H1 (cell line): ENCODE measurements at regions not wholly inside any gene's neighbourhood (a gene's known extent, or its start where the extent isn't known, plus 50 kb on each side); places are given as distances from the start of the nearest gene placed in this dataset.

ENCODE experiments used
- CTCF ChIA-PET: fragments of 300-600 bp; sonication (Branson Sonifier 250); formaldehyde crosslinking; loops from one replicate; lab custom pipeline; 2021; ENCODE audit not compliant: partially characterized antibody; lab: Charles Lee
- POLR2A ChIA-PET: fragments of 300-600 bp; sonication (Branson Sonifier 250); formaldehyde crosslinking; loops from one replicate; lab custom pipeline; 2021; ENCODE audit warnings: inconsistent platforms; ENCODE audit not compliant: partially characterized antibody; lab: Charles Lee
- DNase-seq, 2 experiments: peaks; one replicate each; pipeline versions ENCODE4 v3.0.0 to v3.0.0-alpha.2; 2010 to 2022; ENCODE audit warnings: low spot score in 2 of 2, low read depth in 1 of 2, mixed read lengths in 1 of 2
- FAIRE-seq: peaks from 2 replicates; lab custom pipeline; 2011; peaks lifted over from hg19 to GRCh38; lab: Jason Lieb, UNC
- H2AFZ ChIP-seq: 2 replicates; pipeline ENCODE4 v1.8.1; 2012; ENCODE audit warnings: low read length, inconsistent platforms
- H2AK5ac ChIP-seq: 2 replicates; pipeline ENCODE4 v1.6.1; 2013; ENCODE audit warnings: low read depth, low read length
- H2BK120ac ChIP-seq: replicated peaks from 2 replicates; pipeline ENCODE3; 2013; ENCODE audit warnings: low read depth, low read length, inconsistent platforms
- H2BK12ac ChIP-seq: 2 replicates; pipeline ENCODE4 v1.6.1; 2013; ENCODE audit warnings: low read depth, low read length
- H2BK15ac ChIP-seq: 2 replicates; pipeline ENCODE4 v1.6.1; 2013; ENCODE audit warnings: low read length
- H2BK20ac ChIP-seq: 2 replicates; pipeline ENCODE4 v1.6.1; 2013; ENCODE audit warnings: low read length
- H2BK5ac ChIP-seq: 2 replicates; pipeline ENCODE4 v1.6.1; 2013; ENCODE audit warnings: low read depth, low read length
- H3K14ac ChIP-seq: 2 replicates; pipeline ENCODE4 v1.6.1; 2013; ENCODE audit warnings: inconsistent platforms; ENCODE audit not compliant: insufficient read length
- H3K18ac ChIP-seq: 2 replicates; pipeline ENCODE4 v1.6.1; 2013; ENCODE audit warnings: low read length; ENCODE audit errors: extremely low read depth
- H3K23ac ChIP-seq: 2 replicates; pipeline ENCODE4 v1.6.1; 2013; ENCODE audit warnings: inconsistent platforms; ENCODE audit not compliant: insufficient read length
- H3K23me2 ChIP-seq: 2 replicates; pipeline ENCODE4 v1.6.1; 2013; ENCODE audit warnings: low read depth, low read length
- H3K27ac ChIP-seq: 2 replicates; pipeline ENCODE4 v1.6.1; 2011; ENCODE audit warnings: low read depth, low read length, inconsistent platforms
- H3K27me3 ChIP-seq, 4 experiments: replicated peaks in 1 of 4; 1 replicate in 1 of 4; 2 replicates in 3 of 4; pipeline versions ENCODE4 v1.6.1 to v1.8.1; 2011 to 2013; ENCODE audit warnings: low read length in 3 of 4, mild to moderate bottlenecking in 3 of 4, inconsistent platforms in 2 of 4, mixed read lengths in 2 of 4, moderate library complexity in 1 of 4; ENCODE audit not compliant: control insufficient read depth in 3 of 4, insufficient read depth in 3 of 4; ENCODE audit errors: extremely low read depth in 1 of 4
- H3K36me3 ChIP-seq, 4 experiments: 2 replicates each; pipeline versions ENCODE4 v1.6.1 to v1.8.1; 2011 to 2013; ENCODE audit warnings: mild to moderate bottlenecking in 4 of 4, low read length in 3 of 4, moderate library complexity in 2 of 4, control low read depth in 1 of 4, inconsistent platforms in 1 of 4; ENCODE audit not compliant: insufficient read depth in 4 of 4, control insufficient read depth in 2 of 4
- H3K4ac ChIP-seq: replicated peaks from 2 replicates; pipeline ENCODE3; 2013; ENCODE audit warnings: low read length, low read depth, mixed read lengths, inconsistent platforms; ENCODE audit not compliant: insufficient read length
- H3K4me1 ChIP-seq, 4 experiments: replicated peaks in 1 of 4; 1 replicate in 1 of 4; 2 replicates in 3 of 4; pipeline versions ENCODE4 v1.6.1 to v1.8.1; 2011 to 2013; ENCODE audit warnings: low read length in 3 of 4, inconsistent platforms in 2 of 4, mixed read lengths in 1 of 4; ENCODE audit not compliant: insufficient read depth in 4 of 4, control insufficient read depth in 3 of 4
- H3K4me2 ChIP-seq, 2 experiments: 2 replicates each; pipeline versions ENCODE4 v1.6.1 to v1.8.1; 2011 to 2013; ENCODE audit warnings: low read depth in 2 of 2, low read length in 2 of 2, control low read depth in 1 of 2, inconsistent platforms in 1 of 2, mild to moderate bottlenecking in 1 of 2; ENCODE audit not compliant: insufficient read depth in 1 of 2
- H3K4me3 ChIP-seq, 4 experiments: fragments of 200-600, 300-600 bp in 1 of 4; sonication (generic), shearing (Covaris generic), sonication (Bioruptor Twin) in 1 of 4; 2 replicates each; pipeline versions ENCODE4 v1.5.1 to v1.8.1; 2011 to 2016; ENCODE audit warnings: low read length in 4 of 4, low read depth in 3 of 4, control low read depth in 2 of 4, inconsistent platforms in 2 of 4, mild to moderate bottlenecking in 2 of 4, mixed read lengths in 1 of 4, moderate library complexity in 1 of 4; ENCODE audit not compliant: insufficient read depth in 2 of 4; ENCODE audit errors: extremely low read depth in 1 of 4
- H3K56ac ChIP-seq: replicated peaks from 2 replicates; pipeline ENCODE3; 2013; ENCODE audit warnings: low read depth, mild to moderate bottlenecking, mixed read lengths, low read length, inconsistent platforms; ENCODE audit not compliant: insufficient read length
- H3K79me1 ChIP-seq: 2 replicates; pipeline ENCODE4 v1.6.1; 2013; ENCODE audit warnings: low read depth, low read length, control low read depth
- H3K79me2 ChIP-seq, 2 experiments: 2 replicates each; pipeline versions ENCODE4 v1.6.1 to v1.8.1; 2012 to 2013; ENCODE audit warnings: low read length in 2 of 2, mild to moderate bottlenecking in 2 of 2, inconsistent platforms in 1 of 2; ENCODE audit not compliant: insufficient read depth in 2 of 2, control insufficient read depth in 1 of 2
- H3K9ac ChIP-seq, 4 experiments: replicated peaks in 1 of 4; 1 replicate in 1 of 4; 2 replicates in 3 of 4; pipeline versions ENCODE4 v1.6.1 to v1.8.1; 2011 to 2013; ENCODE audit warnings: low read depth in 3 of 4, low read length in 3 of 4, control low read depth in 2 of 4, mild to moderate bottlenecking in 2 of 4, moderate library complexity in 2 of 4, inconsistent platforms in 1 of 4; ENCODE audit errors: extremely low read depth in 1 of 4
- H3K9me3 ChIP-seq, 2 experiments: 2 replicates each; pipeline versions ENCODE4 v1.6.1 to v1.8.1; 2012 to 2013; ENCODE audit warnings: mild to moderate bottlenecking in 2 of 2, moderate library complexity in 2 of 2, control low read depth in 1 of 2, inconsistent platforms in 1 of 2, low read depth in 1 of 2, low read length in 1 of 2, mixed read lengths in 1 of 2; ENCODE audit not compliant: insufficient read depth in 2 of 2
- H4K20me1 ChIP-seq, 2 experiments: replicated peaks in 1 of 2; 2 replicates each; pipeline versions ENCODE3 to v1.8.1; 2011 to 2013; ENCODE audit warnings: inconsistent platforms in 2 of 2, low read length in 2 of 2, mild to moderate bottlenecking in 1 of 2; ENCODE audit not compliant: insufficient read depth in 2 of 2, control insufficient read depth in 1 of 2
- H4K5ac ChIP-seq: 2 replicates; pipeline ENCODE4 v1.6.1; 2013; ENCODE audit warnings: low read length, low read depth, mixed read lengths, inconsistent platforms; ENCODE audit not compliant: insufficient read length
- H4K8ac ChIP-seq: 2 replicates; pipeline ENCODE4 v1.8.0; 2013; ENCODE audit warnings: mild to moderate bottlenecking, moderate library complexity, low read length, inconsistent platforms; ENCODE audit not compliant: insufficient read depth; ENCODE audit errors: extremely low read depth
- H4K91ac ChIP-seq: replicated peaks from 2 replicates; pipeline ENCODE3; 2013; ENCODE audit warnings: low read length, mixed read lengths, inconsistent platforms; ENCODE audit not compliant: insufficient read length
- WGBS, 2 experiments: shearing (Covaris generic) in 1 of 2; methylation state at CpG; one replicate each; pipeline versions ENCODE4 v1.1.6 to v1.1.7; 2013 to 2015; ENCODE audit warnings: low lambda C conversion rate in 2 of 2, mixed read lengths in 2 of 2, inconsistent platforms in 1 of 2, low coverage in 1 of 2, missing lambda C conversion rate in 1 of 2; ENCODE audit not compliant: insufficient replicate concordance in 2 of 2, insufficient coverage in 1 of 2, insufficient read length in 1 of 2; ENCODE audit errors: extremely low coverage in 1 of 2, missing lambda C conversion rate in 1 of 2; 5-methylcytosine and 5-hydroxymethylcytosine counted together
- TF ChIP-seq, protein P1 (sequence below): fragments of 300-600 bp; sonication (generic); IDR thresholded peaks from 2 replicates; pipeline ENCODE4 v1.7.1; 2012; ENCODE audit warnings: low read length, moderate library complexity, mild to moderate bottlenecking, inconsistent platforms; ENCODE audit not compliant: insufficient replicate concordance

DNA sequence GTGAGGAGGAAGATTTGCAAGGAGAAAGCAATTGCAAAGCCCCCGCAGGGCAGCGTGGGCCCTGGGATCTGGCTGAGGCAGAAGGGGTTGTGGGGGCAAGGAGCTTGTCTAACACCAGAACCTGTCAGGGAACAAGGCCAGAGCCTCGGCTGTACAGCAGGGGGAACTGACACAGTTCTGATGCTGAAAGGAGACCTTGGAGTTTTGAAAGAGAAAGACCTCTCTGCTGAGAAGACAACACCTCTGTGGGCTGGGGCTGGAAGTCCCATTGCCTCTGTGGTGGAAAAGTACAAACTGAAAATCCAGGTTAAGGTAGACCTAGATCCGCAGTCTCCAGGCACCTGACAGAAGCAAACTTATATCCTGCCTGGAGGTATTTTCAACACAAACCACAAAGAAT is 86.9 kb upstream of the CST7 start:
- Histone ChIP-seq H3K4me1 (no peaks in the 10 kb centered on the region), H3K79me1 (no peaks in the 10 kb centered on the region), H3K4me2 (no peak overlapping the region), H4K5ac (no peak overlapping the region), H3K36me3 (no peaks in the 10 kb centered on the region), H3K27me3 (no peaks in the 10 kb centered on the region), H2BK20ac (no peak overlapping the region), H2AK5ac (no peak overlapping the region), H3K14ac (no peak overlapping the region), H3K23me2 (no peaks in the 10 kb centered on the region; the same call in 1 of the 2 replicates), H3K4me3 (no peak overlapping the region), H3K23ac (no peak overlapping the region), H2BK12ac (no peak overlapping the region), H3K27ac (no peak overlapping the region), H2BK15ac (no peak overlapping the region), H3K9me3 (peaks cover 20 to 38% of the 10 kb centered on the region in 2 experiments), H2BK5ac (no peak overlapping the region), H4K20me1 (no peaks in the 10 kb centered on the region), H3K18ac (no peak overlapping the region), H2BK120ac (no peak overlapping the region), H4K8ac (no peak overlapping the region), H3K79me2 (no peaks in the 10 kb centered on the region), H3K9ac (no peak overlapping the region), H4K91ac (no peak overlapping the region), H3K4ac (no peak overlapping the region), H2AFZ (no peak overlapping the region), H3K56ac (no peak overlapping the region)
- WGBS, 2 experiments: 93% methylated on average over 4 of the region's 4 CpGs; no CpG with 5 or more reads in 1 of the 2 experiments
- POLR2A ChIA-PET: no interaction called here
- DNase-seq (no peak), FAIRE-seq (no peak)
- CTCF ChIA-PET: no interaction called here
- TF ChIP-seq, protein P1, sequence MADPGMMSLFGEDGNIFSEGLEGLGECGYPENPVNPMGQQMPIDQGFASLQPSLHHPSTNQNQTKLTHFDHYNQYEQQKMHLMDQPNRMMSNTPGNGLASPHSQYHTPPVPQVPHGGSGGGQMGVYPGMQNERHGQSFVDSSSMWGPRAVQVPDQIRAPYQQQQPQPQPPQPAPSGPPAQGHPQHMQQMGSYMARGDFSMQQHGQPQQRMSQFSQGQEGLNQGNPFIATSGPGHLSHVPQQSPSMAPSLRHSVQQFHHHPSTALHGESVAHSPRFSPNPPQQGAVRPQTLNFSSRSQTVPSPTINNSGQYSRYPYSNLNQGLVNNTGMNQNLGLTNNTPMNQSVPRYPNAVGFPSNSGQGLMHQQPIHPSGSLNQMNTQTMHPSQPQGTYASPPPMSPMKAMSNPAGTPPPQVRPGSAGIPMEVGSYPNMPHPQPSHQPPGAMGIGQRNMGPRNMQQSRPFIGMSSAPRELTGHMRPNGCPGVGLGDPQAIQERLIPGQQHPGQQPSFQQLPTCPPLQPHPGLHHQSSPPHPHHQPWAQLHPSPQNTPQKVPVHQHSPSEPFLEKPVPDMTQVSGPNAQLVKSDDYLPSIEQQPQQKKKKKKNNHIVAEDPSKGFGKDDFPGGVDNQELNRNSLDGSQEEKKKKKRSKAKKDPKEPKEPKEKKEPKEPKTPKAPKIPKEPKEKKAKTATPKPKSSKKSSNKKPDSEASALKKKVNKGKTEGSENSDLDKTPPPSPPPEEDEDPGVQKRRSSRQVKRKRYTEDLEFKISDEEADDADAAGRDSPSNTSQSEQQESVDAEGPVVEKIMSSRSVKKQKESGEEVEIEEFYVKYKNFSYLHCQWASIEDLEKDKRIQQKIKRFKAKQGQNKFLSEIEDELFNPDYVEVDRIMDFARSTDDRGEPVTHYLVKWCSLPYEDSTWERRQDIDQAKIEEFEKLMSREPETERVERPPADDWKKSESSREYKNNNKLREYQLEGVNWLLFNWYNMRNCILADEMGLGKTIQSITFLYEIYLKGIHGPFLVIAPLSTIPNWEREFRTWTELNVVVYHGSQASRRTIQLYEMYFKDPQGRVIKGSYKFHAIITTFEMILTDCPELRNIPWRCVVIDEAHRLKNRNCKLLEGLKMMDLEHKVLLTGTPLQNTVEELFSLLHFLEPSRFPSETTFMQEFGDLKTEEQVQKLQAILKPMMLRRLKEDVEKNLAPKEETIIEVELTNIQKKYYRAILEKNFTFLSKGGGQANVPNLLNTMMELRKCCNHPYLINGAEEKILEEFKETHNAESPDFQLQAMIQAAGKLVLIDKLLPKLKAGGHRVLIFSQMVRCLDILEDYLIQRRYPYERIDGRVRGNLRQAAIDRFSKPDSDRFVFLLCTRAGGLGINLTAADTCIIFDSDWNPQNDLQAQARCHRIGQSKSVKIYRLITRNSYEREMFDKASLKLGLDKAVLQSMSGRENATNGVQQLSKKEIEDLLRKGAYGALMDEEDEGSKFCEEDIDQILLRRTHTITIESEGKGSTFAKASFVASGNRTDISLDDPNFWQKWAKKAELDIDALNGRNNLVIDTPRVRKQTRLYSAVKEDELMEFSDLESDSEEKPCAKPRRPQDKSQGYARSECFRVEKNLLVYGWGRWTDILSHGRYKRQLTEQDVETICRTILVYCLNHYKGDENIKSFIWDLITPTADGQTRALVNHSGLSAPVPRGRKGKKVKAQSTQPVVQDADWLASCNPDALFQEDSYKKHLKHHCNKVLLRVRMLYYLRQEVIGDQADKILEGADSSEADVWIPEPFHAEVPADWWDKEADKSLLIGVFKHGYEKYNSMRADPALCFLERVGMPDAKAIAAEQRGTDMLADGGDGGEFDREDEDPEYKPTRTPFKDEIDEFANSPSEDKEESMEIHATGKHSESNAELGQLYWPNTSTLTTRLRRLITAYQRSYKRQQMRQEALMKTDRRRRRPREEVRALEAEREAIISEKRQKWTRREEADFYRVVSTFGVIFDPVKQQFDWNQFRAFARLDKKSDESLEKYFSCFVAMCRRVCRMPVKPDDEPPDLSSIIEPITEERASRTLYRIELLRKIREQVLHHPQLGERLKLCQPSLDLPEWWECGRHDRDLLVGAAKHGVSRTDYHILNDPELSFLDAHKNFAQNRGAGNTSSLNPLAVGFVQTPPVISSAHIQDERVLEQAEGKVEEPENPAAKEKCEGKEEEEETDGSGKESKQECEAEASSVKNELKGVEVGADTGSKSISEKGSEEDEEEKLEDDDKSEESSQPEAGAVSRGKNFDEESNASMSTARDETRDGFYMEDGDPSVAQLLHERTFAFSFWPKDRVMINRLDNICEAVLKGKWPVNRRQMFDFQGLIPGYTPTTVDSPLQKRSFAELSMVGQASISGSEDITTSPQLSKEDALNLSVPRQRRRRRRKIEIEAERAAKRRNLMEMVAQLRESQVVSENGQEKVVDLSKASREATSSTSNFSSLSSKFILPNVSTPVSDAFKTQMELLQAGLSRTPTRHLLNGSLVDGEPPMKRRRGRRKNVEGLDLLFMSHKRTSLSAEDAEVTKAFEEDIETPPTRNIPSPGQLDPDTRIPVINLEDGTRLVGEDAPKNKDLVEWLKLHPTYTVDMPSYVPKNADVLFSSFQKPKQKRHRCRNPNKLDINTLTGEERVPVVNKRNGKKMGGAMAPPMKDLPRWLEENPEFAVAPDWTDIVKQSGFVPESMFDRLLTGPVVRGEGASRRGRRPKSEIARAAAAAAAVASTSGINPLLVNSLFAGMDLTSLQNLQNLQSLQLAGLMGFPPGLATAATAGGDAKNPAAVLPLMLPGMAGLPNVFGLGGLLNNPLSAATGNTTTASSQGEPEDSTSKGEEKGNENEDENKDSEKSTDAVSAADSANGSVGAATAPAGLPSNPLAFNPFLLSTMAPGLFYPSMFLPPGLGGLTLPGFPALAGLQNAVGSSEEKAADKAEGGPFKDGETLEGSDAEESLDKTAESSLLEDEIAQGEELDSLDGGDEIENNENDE: no peak
